BJ (cell line): ENCODE measurements at regions not wholly inside any gene's neighbourhood (a gene's known extent, or its start where the extent isn't known, plus 50 kb on each side); places are given as distances from the start of the nearest gene placed in this dataset.
"Not testable (repeated sequence)": the region's sequence is repeated elsewhere in the genome, so short reads cannot be mapped to it uniquely, and the experiment has no call there.

ENCODE experiments used
- CTCF ChIA-PET: fragments of 350-600 bp; formaldehyde crosslinking; extraction: SDS; loops from one replicate; lab custom pipeline; 2021; ENCODE audit warnings: antibody characterized with exemption, inconsistent platforms; lab: Yijun Ruan, JAX
- POLR2A ChIA-PET: fragments of 300-600 bp; sonication (Branson Sonifier 250); formaldehyde crosslinking; extraction: SDS; loops from one replicate; lab custom pipeline; 2021; ENCODE audit warnings: antibody characterized with exemption; lab: Charles Lee
- DNase-seq: peaks from one replicate; pipeline ENCODE4 v3.0.0-alpha.2; 2011; ENCODE audit warnings: low read depth
- H3K27me3 ChIP-seq: 2 replicates; pipeline ENCODE4 v1.6.0; 2011; ENCODE audit warnings: low read length; ENCODE audit not compliant: control insufficient read depth, insufficient read depth
- H3K36me3 ChIP-seq: 2 replicates; pipeline ENCODE4 v1.5.1; 2011; ENCODE audit warnings: low read length; ENCODE audit not compliant: control insufficient read depth, insufficient read depth
- H3K4me3 ChIP-seq: 2 replicates; pipeline ENCODE4 v1.5.1; 2011; ENCODE audit warnings: low read depth, mild to moderate bottlenecking, control low read depth, low read length
- TF ChIP-seq, protein P1 (sequence below): IDR thresholded peaks from 2 replicates; pipeline ENCODE4 v1.5.1; 2011; ENCODE audit warnings: low read depth, mild to moderate bottlenecking, control low read depth, inconsistent platforms, low read length, moderate library complexity; ENCODE audit not compliant: insufficient read depth

DNA sequence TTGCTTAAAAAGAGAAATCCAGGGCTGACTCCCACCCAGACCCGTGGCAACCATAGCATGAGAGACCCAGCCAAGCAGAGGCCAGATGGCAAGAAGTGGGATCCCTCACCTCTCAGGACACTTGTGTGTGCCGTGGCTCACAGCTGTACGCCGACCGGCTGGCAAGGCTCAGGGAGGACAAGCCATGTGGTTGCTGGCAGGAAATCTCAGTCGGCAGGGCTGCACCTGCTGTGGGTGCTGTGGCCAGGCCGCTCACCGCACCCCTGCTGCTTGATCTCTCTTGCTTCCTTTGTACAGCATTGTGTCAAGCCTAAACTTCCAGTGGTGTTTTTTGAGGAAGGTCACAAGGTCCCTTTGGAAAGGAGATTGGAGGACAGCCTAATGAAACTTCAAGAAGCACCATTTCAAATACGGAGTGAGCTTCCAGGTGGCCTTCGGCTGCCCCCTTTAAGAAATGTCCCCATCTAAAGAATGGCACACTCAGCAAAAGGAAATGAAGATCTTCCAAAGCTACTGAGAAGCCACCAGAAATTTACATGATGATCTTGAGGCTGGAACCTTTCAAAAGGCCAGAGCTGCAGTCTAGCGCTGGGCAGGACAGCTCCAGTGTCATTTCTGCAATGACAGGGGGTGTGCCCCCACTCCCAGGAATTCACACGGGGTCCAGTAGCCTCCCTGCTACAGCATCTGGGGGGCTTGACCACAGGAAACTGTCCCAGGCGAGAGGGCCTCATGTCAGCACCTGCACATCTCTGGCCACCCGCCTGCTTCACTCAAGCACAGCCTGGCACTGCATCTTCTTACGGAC, 409.0 kb upstream of the MGMT start:
- Histone ChIP-seq H3K4me3 (no peak overlapping the region), H3K36me3 (no peaks in the 10 kb centered on the region), H3K27me3 (no peaks in the 10 kb centered on the region)
- CTCF ChIA-PET: no interaction called here
- no peak for DNase-seq
- POLR2A ChIA-PET: no interaction called here
- TF ChIP-seq, protein P1, sequence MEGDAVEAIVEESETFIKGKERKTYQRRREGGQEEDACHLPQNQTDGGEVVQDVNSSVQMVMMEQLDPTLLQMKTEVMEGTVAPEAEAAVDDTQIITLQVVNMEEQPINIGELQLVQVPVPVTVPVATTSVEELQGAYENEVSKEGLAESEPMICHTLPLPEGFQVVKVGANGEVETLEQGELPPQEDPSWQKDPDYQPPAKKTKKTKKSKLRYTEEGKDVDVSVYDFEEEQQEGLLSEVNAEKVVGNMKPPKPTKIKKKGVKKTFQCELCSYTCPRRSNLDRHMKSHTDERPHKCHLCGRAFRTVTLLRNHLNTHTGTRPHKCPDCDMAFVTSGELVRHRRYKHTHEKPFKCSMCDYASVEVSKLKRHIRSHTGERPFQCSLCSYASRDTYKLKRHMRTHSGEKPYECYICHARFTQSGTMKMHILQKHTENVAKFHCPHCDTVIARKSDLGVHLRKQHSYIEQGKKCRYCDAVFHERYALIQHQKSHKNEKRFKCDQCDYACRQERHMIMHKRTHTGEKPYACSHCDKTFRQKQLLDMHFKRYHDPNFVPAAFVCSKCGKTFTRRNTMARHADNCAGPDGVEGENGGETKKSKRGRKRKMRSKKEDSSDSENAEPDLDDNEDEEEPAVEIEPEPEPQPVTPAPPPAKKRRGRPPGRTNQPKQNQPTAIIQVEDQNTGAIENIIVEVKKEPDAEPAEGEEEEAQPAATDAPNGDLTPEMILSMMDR: no peak

DNA sequence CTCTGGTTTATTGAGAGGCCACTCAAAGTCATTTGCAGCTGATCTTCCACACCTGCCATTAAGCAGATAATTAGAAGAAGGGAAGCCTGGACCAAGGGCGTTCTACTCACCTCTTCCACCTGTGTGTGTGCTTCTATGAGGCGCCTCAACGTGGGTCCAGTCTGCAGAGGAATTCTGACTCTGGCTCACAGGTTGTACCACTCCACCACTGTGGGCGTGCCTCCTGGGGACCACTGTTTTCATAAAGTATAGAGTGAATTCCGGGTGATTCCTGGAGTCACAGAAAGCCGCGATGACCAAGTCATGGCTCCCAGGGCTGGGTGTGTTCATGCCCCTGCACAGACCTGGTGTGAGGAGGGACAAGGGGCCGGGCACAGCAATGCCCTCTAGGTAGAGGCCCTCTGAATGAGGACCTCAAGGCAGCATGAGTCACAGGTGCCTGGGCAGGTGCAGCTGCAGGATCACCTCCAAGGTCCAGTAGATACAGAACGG, 408.3 kb upstream of the MGMT start:
- ChIA-PET CTCF (no interaction called here), POLR2A (no interaction called here)

DNA sequence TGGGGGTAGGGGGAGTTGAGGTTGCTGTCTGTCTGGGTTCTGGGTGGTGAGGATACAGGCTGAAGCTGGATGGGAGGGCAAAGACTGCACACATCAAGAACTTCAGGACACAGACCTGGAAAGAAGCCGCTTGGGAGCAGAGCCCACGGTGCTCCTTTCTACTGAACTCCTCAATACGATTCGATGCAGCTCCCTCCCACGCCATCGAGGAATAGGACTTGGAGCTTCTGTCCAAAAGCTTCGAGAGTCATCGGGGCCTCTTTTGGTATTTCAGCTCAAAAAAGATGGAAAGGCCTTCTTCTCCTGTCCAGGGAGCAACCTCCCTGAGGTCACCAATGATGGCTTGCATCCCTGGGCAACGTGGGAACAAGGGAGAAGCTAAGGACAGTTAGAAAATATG, 407.1 kb upstream of the MGMT start:
- ChIA-PET CTCF (no interaction called here), POLR2A (no interaction called here)
- Histone ChIP-seq H3K36me3 (no peaks in the 10 kb centered on the region), H3K27me3 (no peaks in the 10 kb centered on the region), H3K4me3 (no peak overlapping the region)
- TF ChIP-seq, protein P1: no peak
- DNase-seq: no peak

More for the DNA sequence above, 408.3 kb upstream of the MGMT start:
- DNase-seq: no peak
- TF ChIP-seq, protein P1: no peak
- no peaks in the 10 kb centered on the region for H3K27me3 ChIP-seq
- H3K4me3 ChIP-seq: no peak overlapping the region
- H3K36me3 ChIP-seq: no peaks in the 10 kb centered on the region

DNA sequence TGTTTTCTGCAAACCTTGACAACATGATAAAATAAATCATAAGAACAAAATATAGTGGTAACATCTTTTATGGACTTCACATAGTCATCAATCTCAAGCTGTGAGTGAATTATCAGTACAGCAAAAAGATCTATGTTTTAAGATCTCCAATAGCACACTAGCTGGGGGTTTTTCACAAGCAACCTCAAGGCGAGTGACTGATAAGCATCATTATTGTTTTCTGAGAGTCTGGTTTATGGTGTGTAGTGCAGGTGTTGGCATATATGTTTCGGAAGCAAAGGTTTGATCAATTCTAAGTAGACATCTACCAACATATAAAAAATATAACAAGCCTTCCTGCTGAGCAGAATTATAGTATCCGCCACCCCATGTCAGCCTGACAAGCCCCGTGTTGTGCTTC, 403.8 kb upstream of the MGMT start:
- DNase-seq: no peak
- TF ChIP-seq, protein P1: no peak
- no peaks in the 10 kb centered on the region for H3K27me3 ChIP-seq
- H3K4me3 ChIP-seq: no peak overlapping the region
- POLR2A ChIA-PET: no interaction called here
- H3K36me3 ChIP-seq: no peaks in the 10 kb centered on the region
- CTCF ChIA-PET: interaction anchor here (0.5 kb wide), 1 partner anchor 755 kb away, joined by 4 read pairs; no protein-coding TSS in a partner anchor

DNA sequence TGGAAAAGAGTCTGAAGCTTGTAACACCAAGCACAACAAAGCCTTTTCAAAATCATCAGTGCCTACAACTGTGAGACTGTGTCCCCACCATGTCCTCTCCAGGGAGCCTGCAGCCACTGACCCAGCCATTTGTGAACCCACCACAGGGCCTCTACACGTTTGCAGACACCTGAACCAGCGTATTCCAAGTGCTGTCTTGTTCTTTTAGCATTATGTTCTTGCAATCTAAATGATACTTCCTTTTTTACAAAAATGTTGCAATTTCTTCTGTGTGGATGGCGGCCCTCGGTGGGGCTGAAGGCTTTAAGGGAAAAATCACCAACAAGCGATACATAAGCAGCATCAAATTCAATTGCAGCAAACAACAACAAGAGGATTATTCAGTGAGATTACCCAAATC, 403.2 kb upstream of the MGMT start:
- Histone ChIP-seq H3K4me3 (no peak overlapping the region), H3K27me3 (no peaks in the 10 kb centered on the region), H3K36me3 (no peaks in the 10 kb centered on the region)
- ChIA-PET POLR2A (no interaction called here), CTCF (no interaction called here)
- TF ChIP-seq, protein P1: no peak
- no peak for DNase-seq

DNA sequence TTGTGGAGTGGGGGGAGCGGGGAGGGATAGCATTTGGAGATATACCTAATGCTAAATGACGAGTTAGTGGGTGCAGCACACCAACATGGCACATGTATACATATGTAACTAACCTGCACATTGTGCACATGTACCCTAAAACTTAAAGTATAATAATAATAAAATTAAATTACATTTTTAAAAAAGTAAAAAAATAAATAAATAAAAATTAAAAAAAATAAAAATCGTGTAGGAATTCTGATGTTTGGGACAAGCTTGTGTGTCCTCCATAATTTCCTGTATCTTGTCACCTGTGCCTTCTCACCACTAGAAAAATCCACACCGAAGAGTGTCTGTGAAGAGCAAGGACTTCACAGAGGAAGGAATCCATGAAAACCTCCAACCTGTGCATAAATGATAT, 400.5 kb upstream of the MGMT start:
- CTCF ChIA-PET, H3K4me3 ChIP-seq, H3K27me3 ChIP-seq, DNase-seq, POLR2A ChIA-PET, H3K36me3 ChIP-seq: not testable (repeated sequence)

DNA sequence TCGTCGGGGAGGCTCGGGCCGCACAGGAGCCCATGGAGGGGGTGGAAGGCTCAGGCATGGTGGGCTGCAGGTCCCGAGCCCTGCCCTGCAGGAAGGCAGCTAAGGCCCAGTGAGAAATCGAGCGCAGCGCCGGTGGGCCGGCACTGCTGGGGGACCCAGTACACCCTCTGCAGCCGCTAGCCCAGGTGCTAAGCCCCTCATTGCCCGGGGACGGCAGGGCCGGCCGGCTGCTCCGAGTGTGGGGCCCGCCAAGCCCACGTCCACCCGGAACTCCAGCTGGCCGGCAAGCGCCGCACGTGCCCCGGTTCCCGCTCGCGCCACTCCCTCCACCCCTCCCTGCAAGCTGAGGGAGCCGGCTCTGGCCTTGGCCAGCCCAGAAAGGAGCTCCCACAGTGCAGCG, 395.6 kb upstream of the MGMT start:
- H3K4me3 ChIP-seq, H3K27me3 ChIP-seq, DNase-seq, POLR2A ChIA-PET, H3K36me3 ChIP-seq, CTCF ChIA-PET: not testable (repeated sequence)
